Lower leg skin (tissue), 3 donors: ENCODE measurements at regions not wholly inside any gene's neighbourhood (a gene's known extent, or its start where the extent isn't known, plus 50 kb on each side); places are given as distances from the start of the nearest gene placed in this dataset.

Experiments used
- POLR2A ChIP-seq, 2 donors: fragments of 450-650 bp; IDR thresholded peaks; one replicate each; pipeline ENCODE4 v1.6.1; 2016 to 2017; ENCODE audit warnings: antibody characterized with exemption in 2 of 2, mild to moderate bottlenecking in 1 of 2, moderate library complexity in 1 of 2
- TF ChIP-seq, protein P1 (sequence below), 3 donors: fragments of 450-650 bp; IDR thresholded peaks; one replicate each; pipeline ENCODE4 v1.5.1; 2016; ENCODE audit warnings: antibody characterized with exemption in 3 of 3, mild to moderate bottlenecking in 3 of 3, moderate library complexity in 2 of 3

DNA sequence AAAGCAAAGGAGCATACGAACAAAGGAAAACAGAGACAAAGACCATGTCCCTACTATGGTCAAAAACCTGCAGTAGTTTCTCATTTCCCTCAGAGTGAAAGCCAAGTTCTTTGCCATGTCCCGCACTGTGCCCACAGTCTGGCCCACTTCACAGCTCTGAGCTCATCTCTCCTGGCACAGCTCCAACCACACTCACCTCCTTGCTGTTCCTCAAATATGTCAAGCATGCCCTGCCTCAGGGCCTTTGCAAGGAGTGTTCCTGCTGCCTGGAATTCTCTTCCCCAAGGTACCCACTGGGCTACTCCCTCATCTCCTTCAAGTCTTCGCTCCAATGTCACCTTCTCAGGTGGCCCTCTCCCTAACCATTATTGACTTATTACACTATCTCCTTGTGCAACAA, 72.1 kb downstream of the COX18 start:
- TF ChIP-seq, protein P1, sequence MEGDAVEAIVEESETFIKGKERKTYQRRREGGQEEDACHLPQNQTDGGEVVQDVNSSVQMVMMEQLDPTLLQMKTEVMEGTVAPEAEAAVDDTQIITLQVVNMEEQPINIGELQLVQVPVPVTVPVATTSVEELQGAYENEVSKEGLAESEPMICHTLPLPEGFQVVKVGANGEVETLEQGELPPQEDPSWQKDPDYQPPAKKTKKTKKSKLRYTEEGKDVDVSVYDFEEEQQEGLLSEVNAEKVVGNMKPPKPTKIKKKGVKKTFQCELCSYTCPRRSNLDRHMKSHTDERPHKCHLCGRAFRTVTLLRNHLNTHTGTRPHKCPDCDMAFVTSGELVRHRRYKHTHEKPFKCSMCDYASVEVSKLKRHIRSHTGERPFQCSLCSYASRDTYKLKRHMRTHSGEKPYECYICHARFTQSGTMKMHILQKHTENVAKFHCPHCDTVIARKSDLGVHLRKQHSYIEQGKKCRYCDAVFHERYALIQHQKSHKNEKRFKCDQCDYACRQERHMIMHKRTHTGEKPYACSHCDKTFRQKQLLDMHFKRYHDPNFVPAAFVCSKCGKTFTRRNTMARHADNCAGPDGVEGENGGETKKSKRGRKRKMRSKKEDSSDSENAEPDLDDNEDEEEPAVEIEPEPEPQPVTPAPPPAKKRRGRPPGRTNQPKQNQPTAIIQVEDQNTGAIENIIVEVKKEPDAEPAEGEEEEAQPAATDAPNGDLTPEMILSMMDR (IDR thresholded peaks at IDR 0.05), result no peak
- no peak for TF ChIP-seq POLR2A (IDR thresholded peaks at IDR 0.05)
